ENCODE measurements at regions not wholly inside any gene's neighbourhood (a gene's known extent, or its start where the extent isn't known, plus 50 kb on each side); places are given as distances from the start of the nearest gene placed in this dataset.

DNA sequence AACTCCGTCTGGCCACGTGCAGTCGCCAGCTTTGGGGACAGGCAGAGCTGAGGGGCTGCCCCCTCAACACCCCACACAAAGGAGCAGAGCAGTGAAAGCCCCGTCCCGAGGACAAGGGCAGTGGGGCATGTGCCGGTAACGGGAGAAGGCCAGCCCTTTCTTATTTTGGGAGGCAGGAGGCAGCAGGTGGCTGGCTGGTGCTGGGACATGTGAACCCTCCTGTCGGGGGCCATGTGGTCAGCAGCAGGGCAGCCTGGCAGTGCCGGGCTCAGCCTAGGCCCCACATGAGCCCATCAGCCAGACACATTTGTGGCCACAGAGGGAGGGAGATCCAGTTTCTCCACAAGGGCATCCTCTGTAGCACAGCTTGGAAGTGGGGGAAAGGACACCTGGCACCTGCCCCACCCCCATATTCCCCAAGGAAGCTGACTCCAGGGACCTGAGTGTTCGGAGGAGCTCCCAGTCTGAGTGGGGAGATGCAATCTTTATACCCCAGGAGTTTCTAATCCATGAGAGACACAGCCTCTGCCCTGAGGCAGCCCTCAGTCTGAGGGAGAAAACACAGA lies 137.6 kb downstream of the MRPL14 start:
- TF ChIP-seq, protein P1, sequence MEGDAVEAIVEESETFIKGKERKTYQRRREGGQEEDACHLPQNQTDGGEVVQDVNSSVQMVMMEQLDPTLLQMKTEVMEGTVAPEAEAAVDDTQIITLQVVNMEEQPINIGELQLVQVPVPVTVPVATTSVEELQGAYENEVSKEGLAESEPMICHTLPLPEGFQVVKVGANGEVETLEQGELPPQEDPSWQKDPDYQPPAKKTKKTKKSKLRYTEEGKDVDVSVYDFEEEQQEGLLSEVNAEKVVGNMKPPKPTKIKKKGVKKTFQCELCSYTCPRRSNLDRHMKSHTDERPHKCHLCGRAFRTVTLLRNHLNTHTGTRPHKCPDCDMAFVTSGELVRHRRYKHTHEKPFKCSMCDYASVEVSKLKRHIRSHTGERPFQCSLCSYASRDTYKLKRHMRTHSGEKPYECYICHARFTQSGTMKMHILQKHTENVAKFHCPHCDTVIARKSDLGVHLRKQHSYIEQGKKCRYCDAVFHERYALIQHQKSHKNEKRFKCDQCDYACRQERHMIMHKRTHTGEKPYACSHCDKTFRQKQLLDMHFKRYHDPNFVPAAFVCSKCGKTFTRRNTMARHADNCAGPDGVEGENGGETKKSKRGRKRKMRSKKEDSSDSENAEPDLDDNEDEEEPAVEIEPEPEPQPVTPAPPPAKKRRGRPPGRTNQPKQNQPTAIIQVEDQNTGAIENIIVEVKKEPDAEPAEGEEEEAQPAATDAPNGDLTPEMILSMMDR (IDR thresholded peaks at IDR 0.05 in 4 of 5, conservative IDR thresholded peaks at IDR 0.05 in 1 of 5) = no peak
- TF ChIP-seq POLR2A (IDR thresholded peaks at IDR 0.05) = peak; percentile 67 to 80
